Upper lobe of left lung (tissue), 4 donors: ENCODE measurements at regions not wholly inside any gene's neighbourhood (a gene's known extent, or its start where the extent isn't known, plus 50 kb on each side); places are given as distances from the start of the nearest gene placed in this dataset.

Source experiments
- CTCF ChIP-seq, 6 experiments: fragments of 450-650 bp in 4 of 6; fragments of 200-600 bp in 2 of 6; sonication (generic) in 2 of 6; IDR thresholded peaks; one replicate each; pipeline ENCODE4 v1.5.1; 2016 to 2019; ENCODE audit warnings: antibody characterized with exemption in 6 of 6
- EP300 ChIP-seq, 4 donors: sonication (generic); formaldehyde crosslinking; IDR thresholded peaks; one replicate each; pipeline ENCODE4 v1.5.1; 2017; ENCODE audit warnings: antibody characterized with exemption in 4 of 4, control low read depth in 2 of 4
- POLR2A ChIP-seq, 4 donors: fragments of 450-650 bp; IDR thresholded peaks; one replicate each; pipeline ENCODE4 v1.5.1; 2016 to 2017; ENCODE audit warnings: antibody characterized with exemption in 4 of 4, mild to moderate bottlenecking in 2 of 4

- TF ChIP-seq EP300 (IDR thresholded peaks at IDR 0.05) (no peak), POLR2A (IDR thresholded peaks at IDR 0.05) (no peak), CTCF (IDR thresholded peaks at IDR 0.05) (no peak)
These were observed 216.2 kb upstream of the HABP2 start for GRCh38 chr10:113336549-113337130.
